Right cardiac atrium (tissue), 5 donors: ENCODE measurements at regions not wholly inside any gene's neighbourhood (a gene's known extent, or its start where the extent isn't known, plus 50 kb on each side); places are given as distances from the start of the nearest gene placed in this dataset.

Experiments
- ATAC-seq, 2 donors: fragments of 200-7000 bp; cut with Tn5 transposase; one replicate each; pipeline versions ENCODE4 v1.8.0 to v1.9.1; 2020; ENCODE audit warnings: moderate library complexity in 2 of 2, mild to moderate bottlenecking in 1 of 2
- DNase-seq, 3 donors: peaks; one replicate each; pipeline ENCODE4 v3.0.0-alpha.2; 2020
- H3K27ac ChIP-seq: one replicate; pipeline ENCODE4 v1.5.1; 2013; ENCODE audit warnings: mild to moderate bottlenecking, low read length, control low read depth, moderate library complexity
- H3K27me3 ChIP-seq: one replicate; pipeline ENCODE4 v1.6.1; 2013; ENCODE audit not compliant: control insufficient read depth, insufficient read depth
- H3K4me1 ChIP-seq: one replicate; pipeline ENCODE4 v1.6.1; 2013; ENCODE audit warnings: low read length; ENCODE audit not compliant: control insufficient read depth, insufficient read depth
- H3K4me3 ChIP-seq: one replicate; pipeline ENCODE4 v1.5.1; 2013; ENCODE audit warnings: low read length, control low read depth
- H3K9me3 ChIP-seq: one replicate; pipeline ENCODE4 v1.6.1; 2013; ENCODE audit warnings: low read length; ENCODE audit not compliant: control insufficient read depth
- WGBS: extraction: QIAGEN DNeasy Blood & Tissue Kit; methylation state at CpG from one replicate; pipeline ENCODE4 v1.1.7; 2013; 5-methylcytosine and 5-hydroxymethylcytosine counted together
- intact Hi-C, 4 donors: fragments of 100-400 bp; cut with DNase I; formaldehyde crosslinking; loops; one replicate each; pipeline versions ENCODE4 v1.11.0 to v1.14.0; 2022 to 2023
- donor health status: healthy with polysubstance abuse.
- donor health status: DM: no; HTN: yes; CAD: no.
- donor health status: DM: no; HTN: no; CAD: no.
- donor health status: DM: no; HTN: yes; CAD: no; lungs with severe emphysema.
- donor health status: DM: yes; HTN: yes; CAD: no.

DNA sequence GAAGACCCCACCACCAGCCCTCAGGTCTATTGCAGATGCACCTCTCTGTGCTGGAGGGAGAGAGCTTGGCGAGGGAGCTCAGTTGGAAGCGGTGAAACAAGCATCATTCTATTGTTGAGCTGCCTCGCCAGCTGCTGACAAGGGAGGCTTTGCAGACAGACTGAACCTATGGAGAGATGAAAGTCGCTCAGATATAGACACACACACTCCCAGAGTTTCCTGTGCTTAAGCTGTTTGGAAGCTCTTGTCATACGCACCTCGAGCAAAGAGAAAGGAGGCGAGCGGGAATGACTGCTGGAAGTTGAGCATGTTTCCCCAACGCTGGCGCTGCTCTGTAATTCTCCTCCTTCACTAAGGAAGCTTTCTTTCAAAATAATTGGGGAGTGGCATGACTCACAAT lies 126.1 kb downstream of the TRIM29 start:
- DNase-seq (no peak), ATAC-seq (no peak)
- H3K4me3 ChIP-seq: no peak overlapping the region
- H3K9me3 ChIP-seq: no peaks in the 10 kb centered on the region
- H3K27ac ChIP-seq: no peak overlapping the region
- intact Hi-C loops: loop anchor here in 3 of 4 donors (5.0 to 10.0 kb wide), 2 partner anchors 95 to 347 kb away; no protein-coding TSS in a partner anchor
- 73% methylated on average over 10 of the region's 10 CpGs for WGBS
- no peaks in the 10 kb centered on the region for H3K27me3 ChIP-seq
- no peaks in the 10 kb centered on the region for H3K4me1 ChIP-seq

DNA sequence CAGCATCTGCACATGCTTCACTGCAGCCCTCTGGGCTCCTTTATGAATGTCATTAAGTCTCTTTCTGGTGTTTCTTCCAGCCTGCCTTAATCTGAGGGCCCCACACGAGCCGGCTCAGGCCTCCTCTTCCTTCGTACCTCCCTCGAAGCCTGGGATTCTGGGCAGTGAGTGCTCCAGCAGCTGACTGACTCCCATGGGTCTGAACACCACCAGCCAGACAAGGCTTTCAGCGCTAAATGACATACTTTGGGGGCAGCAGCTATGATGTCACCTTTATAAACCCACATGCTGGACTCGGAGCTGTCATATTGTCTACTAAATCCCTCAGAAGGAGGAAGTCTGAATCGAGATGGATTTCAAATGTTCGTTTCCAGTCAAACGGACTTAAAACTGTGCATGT lies 127.1 kb downstream of the TRIM29 start:
- intact Hi-C loops: loop anchor here in 3 of 4 donors (5.0 to 10.0 kb wide), 2 partner anchors 97 to 346 kb away; no protein-coding TSS in a partner anchor
- ATAC-seq: no peak
- Histone ChIP-seq H3K27me3 (no peaks in the 10 kb centered on the region), H3K4me1 (no peaks in the 10 kb centered on the region), H3K4me3 (no peak overlapping the region), H3K27ac (no peak overlapping the region), H3K9me3 (no peaks in the 10 kb centered on the region)
- no peak for DNase-seq
- 48% methylated on average over 9 of the region's 9 CpGs for WGBS

DNA sequence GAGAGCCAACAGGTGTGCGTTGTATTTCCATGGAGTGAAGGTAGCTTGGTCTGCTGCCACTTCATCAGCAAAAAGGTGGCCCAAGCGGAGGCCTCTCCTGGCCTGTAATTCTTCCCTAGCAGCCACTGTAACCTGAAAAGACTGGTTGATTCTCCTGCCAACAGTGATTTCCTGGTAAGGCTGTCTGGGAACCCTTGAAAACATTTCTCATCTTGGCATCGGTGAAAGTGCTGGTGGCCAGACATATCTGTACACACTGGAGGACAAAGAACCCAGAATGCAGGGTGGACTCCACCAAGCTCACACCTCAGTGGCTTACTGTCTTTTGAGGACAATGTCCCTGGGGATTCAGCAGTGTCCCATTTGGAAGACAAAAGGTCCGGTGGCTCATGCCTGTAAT lies 128.0 kb downstream of the TRIM29 start:
- no peaks in the 10 kb centered on the region for H3K9me3 ChIP-seq
- no peak overlapping the region for H3K4me3 ChIP-seq
- no peaks in the 10 kb centered on the region for H3K4me1 ChIP-seq
- no peaks in the 10 kb centered on the region for H3K27me3 ChIP-seq
- ATAC-seq: no peak
- 81% methylated on average over 4 of the region's 4 CpGs for WGBS
- no peak for DNase-seq
- intact Hi-C loops: loop anchor here in 3 of 4 donors (5.0 to 10.0 kb wide), 2 partner anchors 97 to 345 kb away; no protein-coding TSS in a partner anchor
- no peak overlapping the region for H3K27ac ChIP-seq

DNA sequence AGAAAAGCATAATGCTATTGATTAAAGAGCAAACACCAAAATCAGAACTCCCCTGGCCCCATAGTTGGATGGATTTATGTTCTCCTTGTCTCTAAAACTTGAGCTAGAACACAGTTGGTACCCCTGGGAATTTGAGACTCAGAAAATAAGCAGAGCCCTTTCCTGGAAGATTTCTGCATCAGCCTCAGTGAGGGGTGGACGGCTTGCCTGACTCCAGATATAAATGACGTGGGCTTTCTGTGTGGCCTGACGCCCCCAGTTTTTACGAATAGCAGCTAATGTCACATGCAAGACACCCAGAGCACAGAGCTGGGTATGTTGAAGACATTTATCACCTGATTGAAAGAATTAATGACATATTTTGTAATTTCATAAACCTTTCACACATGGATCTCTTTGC lies 130.8 kb downstream of the TRIM29 start:
- no peaks in the 10 kb centered on the region for H3K27me3 ChIP-seq
- H3K27ac ChIP-seq: no peak overlapping the region
- intact Hi-C loops: no loop called here
- WGBS: 80% methylated on average over 4 of the region's 4 CpGs
- H3K4me1 ChIP-seq: no peaks in the 10 kb centered on the region
- ATAC-seq: no peak
- H3K4me3 ChIP-seq: no peak overlapping the region
- no peaks in the 10 kb centered on the region for H3K9me3 ChIP-seq
- no peak for DNase-seq

DNA sequence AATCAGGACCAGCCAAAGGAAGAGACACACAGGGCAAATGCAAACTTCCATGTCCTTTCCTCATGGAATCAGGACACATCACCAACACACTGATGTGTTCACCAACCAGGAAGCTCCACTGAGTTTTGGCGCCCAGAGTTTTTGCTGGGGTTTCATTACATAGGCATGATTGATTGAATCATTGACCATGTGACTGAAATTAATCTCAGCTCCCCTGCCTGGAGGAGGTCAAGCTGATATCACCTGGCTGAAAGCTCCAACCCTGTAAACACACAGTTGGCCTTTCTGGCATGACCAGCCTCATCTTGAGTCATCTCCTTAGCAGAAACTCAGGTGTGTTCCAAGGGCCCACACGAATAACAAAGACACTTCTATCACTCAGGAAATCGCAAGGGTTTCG lies 133.2 kb downstream of the TRIM29 start:
- H3K27ac ChIP-seq: no peak overlapping the region
- H3K4me3 ChIP-seq: no peak overlapping the region
- WGBS: 90% methylated on average over 4 of the region's 4 CpGs
- intact Hi-C loops: no loop called here
- H3K27me3 ChIP-seq: no peaks in the 10 kb centered on the region
- no peaks in the 10 kb centered on the region for H3K4me1 ChIP-seq
- H3K9me3 ChIP-seq: no peaks in the 10 kb centered on the region
- ATAC-seq: no peak
- DNase-seq: no peak

DNA sequence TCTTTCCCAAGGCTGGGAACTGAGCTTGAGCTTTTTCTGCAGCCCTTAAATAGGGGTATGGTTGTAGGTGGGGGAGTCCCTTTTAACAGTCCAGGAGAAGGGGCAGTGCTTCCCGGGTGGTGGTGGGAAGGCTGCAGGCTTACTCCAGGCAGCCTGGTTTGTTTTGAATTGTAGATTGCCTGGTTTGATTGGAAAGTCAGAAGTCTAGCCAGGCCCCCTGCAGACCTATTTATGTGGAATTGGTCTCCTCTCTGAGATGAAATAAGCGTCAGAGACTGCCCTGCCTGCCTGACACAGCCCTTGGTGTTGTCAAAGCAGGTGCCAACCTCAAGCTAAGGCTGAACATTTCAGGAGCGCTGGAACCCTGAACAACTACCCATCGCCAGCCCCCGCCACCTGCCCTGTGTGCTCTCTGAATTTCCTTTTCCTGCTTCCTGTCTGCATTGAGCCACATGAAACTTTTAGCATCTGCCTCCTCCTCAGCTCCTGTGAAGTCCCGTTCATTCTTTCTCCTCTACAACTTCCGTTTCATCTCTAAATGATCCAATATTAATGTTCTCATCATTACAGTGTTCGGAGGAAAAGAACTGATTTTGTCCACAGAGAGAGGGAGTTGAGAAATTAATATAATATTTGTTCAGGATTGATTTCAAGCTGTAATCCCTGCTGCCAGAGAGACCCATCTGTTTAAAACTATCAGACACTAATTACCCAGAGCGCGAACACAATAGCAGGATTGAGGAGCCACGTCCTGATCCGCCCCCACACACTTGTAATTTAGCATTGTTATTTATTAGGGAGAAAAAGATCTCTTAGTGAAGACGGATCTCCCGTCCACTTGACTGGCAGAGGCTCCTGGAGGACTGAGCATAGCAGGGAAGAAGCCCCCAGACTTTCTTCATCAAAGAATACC lies 136.5 kb downstream of the TRIM29 start:
- no peak overlapping the region for H3K27ac ChIP-seq
- DNase-seq (no peak), ATAC-seq (no peak)
- WGBS: 43% methylated on average over 14 of the region's 14 CpGs
- H3K27me3 ChIP-seq: no peaks in the 10 kb centered on the region
- H3K4me3 ChIP-seq: no peak overlapping the region
- intact Hi-C loops: no loop called here
- no peaks in the 10 kb centered on the region for H3K4me1 ChIP-seq
- no peaks in the 10 kb centered on the region for H3K9me3 ChIP-seq

DNA sequence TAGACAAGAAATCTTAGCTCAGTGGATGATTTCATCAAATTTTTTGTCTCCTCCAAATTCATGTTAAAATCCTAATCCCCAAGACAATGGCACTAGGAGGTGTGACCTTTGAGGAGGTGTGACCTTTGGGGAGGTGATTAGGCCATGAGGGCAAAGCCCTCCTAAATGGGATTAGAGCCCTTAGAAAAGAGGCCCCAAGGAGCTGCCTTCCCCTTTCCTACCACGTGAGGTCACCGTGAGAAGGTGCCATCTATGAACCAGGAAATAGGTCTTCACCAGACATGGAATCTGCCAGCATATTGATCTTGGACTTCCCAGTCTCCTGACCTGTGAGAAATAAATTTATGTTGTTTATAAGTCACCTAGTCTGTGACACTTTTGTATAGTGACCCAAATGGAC lies 138.7 kb downstream of the TRIM29 start:
- DNase-seq (no peak), ATAC-seq (no peak)
- intact Hi-C loops: no loop called here
- Histone ChIP-seq H3K27ac (no peak overlapping the region), H3K9me3 (no peaks in the 10 kb centered on the region), H3K4me1 (no peaks in the 10 kb centered on the region), H3K4me3 (no peak overlapping the region), H3K27me3 (no peaks in the 10 kb centered on the region)
- 66% methylated on average over 2 of the region's 2 CpGs for WGBS

DNA sequence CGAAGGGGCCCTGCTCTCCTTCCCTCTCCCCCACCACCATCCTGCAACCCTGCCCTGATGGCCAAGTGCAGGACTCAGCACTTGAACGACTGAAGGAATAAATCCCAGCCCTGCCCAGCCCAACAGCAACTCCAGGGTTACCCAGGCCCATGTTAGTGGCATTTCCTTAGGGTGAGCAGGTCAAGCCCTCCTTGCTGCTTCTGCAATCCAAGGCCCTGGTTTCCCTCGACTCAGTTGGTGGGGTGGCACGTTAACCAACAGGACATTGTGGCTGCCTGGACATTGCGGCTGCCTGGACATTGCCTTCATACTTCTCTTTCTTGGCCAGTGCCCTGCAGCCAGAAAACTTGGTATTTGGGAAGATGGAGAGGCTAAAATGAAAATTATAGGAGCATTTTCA lies 141.4 kb downstream of the TRIM29 start:
- DNase-seq (no peak), ATAC-seq (no peak)
- H3K27me3 ChIP-seq: no peaks in the 10 kb centered on the region
- H3K9me3 ChIP-seq: no peaks in the 10 kb centered on the region
- no peaks in the 10 kb centered on the region for H3K4me1 ChIP-seq
- H3K27ac ChIP-seq: no peak overlapping the region
- no peak overlapping the region for H3K4me3 ChIP-seq
- intact Hi-C loops: no loop called here
- 77% methylated on average over 5 of the region's 5 CpGs for WGBS

DNA sequence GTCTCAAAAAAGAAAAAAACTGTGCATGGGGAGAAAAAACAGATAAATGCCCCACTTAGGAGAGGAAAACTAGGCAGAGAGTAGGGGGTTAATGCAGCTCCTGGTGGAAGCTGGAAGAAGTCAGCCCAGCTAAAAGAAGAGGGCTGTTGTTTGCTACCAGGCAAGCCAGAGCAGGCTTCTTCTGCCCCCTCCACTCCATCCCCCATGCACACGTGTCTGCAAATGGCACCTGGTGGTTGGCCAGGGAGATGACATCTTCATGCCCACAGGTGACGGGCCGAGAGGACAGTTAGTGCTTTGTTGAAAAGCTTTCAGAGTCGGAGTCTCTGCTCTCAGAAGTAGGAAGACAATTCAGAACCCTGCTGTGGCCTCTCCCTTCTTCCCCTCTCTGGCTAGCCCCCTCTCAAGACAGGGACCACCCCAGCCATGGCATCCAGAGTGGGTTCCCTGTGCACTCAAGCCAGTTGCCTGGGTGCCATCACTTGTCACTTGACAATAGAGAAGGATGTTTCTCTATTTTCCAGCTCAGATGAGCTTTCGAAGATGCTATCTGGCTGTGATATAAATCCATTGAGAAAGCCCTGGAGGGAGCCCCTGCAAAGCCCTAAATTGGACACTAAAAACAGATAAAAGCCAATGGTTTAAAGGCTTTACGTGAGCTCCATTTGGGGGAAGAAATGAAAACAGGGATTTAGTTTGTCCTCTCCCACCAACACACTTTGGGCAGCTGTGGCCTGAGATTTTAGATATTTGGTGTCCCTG lies 142.0 kb downstream of the TRIM29 start:
- Histone ChIP-seq H3K4me3 (no peak overlapping the region), H3K27me3 (no peaks in the 10 kb centered on the region), H3K9me3 (no peaks in the 10 kb centered on the region), H3K4me1 (no peaks in the 10 kb centered on the region), H3K27ac (no peak overlapping the region)
- DNase-seq: no peak
- ATAC-seq: no peak
- intact Hi-C loops: no loop called here
- 68% methylated on average over 6 of the region's 6 CpGs for WGBS

DNA sequence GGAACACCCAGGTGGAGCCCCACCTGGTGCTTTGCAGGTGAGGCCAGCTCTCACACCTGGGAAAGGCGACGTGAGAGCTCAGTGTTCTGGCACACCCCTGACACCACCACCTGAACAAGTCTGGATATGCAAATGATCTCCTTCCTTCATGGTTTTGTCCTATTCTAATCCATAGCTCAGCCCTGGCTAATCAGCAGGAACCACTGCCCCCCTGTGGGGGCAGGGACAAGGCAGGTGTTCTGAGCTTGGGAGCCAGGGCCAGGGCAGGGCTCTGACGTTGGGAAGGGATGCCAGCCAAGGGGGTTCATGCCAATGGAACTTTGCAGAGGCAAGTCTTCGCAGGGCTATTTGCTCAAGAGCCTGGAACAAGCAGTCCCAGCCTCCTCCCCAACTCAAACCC lies 144.2 kb downstream of the TRIM29 start:
- Histone ChIP-seq H3K27ac (no peak overlapping the region), H3K4me3 (no peak overlapping the region), H3K9me3 (no peaks in the 10 kb centered on the region), H3K27me3 (no peaks in the 10 kb centered on the region), H3K4me1 (peaks cover 6% of the 10 kb centered on the region)
- 68% methylated on average over 4 of the region's 4 CpGs for WGBS
- intact Hi-C loops: no loop called here
- ATAC-seq (no peak), DNase-seq (no peak)
